Duodenal mucosa (tissue), 2 donors: ENCODE measurements at regions not wholly inside any gene's neighbourhood (a gene's known extent, or its start where the extent isn't known, plus 50 kb on each side); places are given as distances from the start of the nearest gene placed in this dataset.
"Not testable (repeated sequence)": the region's sequence is repeated elsewhere in the genome, so short reads cannot be mapped to it uniquely, and the experiment has no call there.

Experiments
- H3K27ac ChIP-seq: one replicate; pipeline ENCODE4 v1.7.0; 2013; ENCODE audit warnings: low read depth, low read length
- H3K27me3 ChIP-seq, 2 donors: one replicate each; pipeline ENCODE4 v1.7.0; 2013; ENCODE audit warnings: low read length in 2 of 2, control low read depth in 1 of 2; ENCODE audit not compliant: insufficient read depth in 2 of 2, control insufficient read depth in 1 of 2
- H3K36me3 ChIP-seq, 2 donors: one replicate each; pipeline ENCODE4 v1.7.0; 2013; ENCODE audit warnings: low read length in 2 of 2, control low read depth in 1 of 2; ENCODE audit not compliant: insufficient read depth in 2 of 2, control insufficient read depth in 1 of 2
- H3K4me1 ChIP-seq, 2 donors: one replicate each; pipeline ENCODE4 v1.7.0; 2013; ENCODE audit warnings: low read length in 2 of 2, control low read depth in 1 of 2; ENCODE audit not compliant: insufficient read depth in 2 of 2, control insufficient read depth in 1 of 2
- H3K4me3 ChIP-seq, 2 donors: one replicate each; pipeline ENCODE4 v1.7.0; 2013; ENCODE audit warnings: low read length in 2 of 2, low read depth in 1 of 2
- H3K9ac ChIP-seq, 2 donors: one replicate each; pipeline ENCODE4 v1.7.0; 2013; ENCODE audit warnings: low read length in 2 of 2, low read depth in 1 of 2
- H3K9me3 ChIP-seq, 2 donors: one replicate each; pipeline ENCODE4 v1.7.0; 2013; ENCODE audit warnings: low read length in 2 of 2, control low read depth in 1 of 2; ENCODE audit not compliant: control insufficient read depth in 1 of 2

DNA sequence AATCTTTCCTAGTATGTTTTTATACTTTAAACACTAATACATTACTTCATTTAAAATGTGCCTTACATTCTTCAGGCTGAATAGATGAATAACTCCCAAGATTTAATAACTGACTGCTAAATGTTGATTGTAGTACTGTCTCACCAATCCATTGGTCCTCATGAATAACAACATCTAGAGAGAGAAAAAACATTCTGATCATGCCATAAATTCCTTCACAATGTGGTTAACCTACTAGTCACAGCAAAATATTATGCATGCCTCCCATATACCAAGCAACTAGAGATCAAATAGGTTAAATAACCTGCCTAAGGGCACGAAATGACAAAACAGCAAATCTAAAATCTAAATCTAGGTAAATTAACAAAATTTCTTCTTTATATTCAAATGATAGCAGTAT is 66.2 kb downstream of the SYT15 start:
- H3K9ac ChIP-seq, H3K4me1 ChIP-seq, H3K27me3 ChIP-seq, H3K27ac ChIP-seq, H3K4me3 ChIP-seq, H3K36me3 ChIP-seq, H3K9me3 ChIP-seq: not testable (repeated sequence)

DNA sequence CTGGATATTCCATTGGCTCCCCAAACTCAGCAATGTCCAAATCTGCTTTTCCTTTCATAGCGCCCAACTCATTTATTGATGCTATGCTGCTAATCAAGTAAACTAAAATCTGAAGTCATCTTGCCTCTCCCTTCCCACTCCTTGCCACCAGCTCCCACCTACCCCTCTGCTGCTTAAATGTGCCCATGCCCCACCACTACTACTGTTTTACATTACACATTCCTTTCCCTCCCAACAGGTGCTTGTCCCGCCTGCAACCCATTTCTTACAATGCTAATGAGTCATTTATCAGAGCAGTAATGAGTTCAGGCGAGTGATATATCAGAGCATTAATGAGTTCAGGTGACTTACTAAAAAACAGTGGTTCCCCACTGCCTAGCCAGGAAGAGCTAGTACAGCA is 67.2 kb downstream of the SYT15 start:
- H3K4me1 ChIP-seq, H3K36me3 ChIP-seq, H3K4me3 ChIP-seq, H3K27me3 ChIP-seq, H3K9me3 ChIP-seq, H3K9ac ChIP-seq, H3K27ac ChIP-seq: not testable (repeated sequence)

DNA sequence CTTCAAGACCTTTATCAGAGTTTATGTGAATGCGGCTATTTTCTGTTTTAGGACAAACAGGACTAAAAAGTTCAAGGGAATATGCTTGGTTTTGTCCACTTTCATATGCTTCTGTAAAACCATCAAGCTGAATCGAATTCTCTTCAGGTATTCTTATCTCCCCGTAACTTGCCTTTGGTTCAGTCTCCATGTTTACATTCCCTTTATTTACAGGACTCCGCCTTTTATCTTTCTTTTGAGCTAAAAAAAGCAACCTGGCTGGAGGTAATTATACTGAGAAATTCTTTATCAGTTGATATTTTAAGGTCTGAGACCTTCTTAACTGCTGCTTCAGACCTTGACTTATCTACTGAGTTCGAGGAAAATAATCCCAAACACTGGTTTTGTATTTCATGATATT is 72.0 kb downstream of the SYT15 start:
- not testable (repeated sequence) for H3K9me3 ChIP-seq, H3K4me1 ChIP-seq, H3K9ac ChIP-seq, H3K27ac ChIP-seq, H3K4me3 ChIP-seq, H3K27me3 ChIP-seq, H3K36me3 ChIP-seq

DNA sequence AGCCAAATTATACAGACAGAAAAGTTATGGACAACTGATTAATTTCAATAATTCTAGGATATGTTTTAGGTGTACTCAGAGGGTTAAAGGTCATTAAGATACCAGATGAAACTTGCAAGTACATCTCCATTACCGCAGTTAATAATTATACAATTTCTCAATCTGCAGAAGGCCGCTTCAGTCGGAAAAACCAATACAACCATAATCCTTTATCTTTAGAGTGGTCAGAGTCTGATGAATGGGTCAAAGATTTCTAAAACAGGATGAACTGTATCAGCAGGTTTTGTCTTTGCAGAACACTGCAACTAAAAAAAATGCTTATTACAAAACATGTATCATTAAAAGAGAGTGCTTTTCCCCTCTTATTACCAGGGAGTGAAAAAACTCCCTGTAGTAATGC is 78.5 kb downstream of the SYT15 start:
- H3K9me3 ChIP-seq, H3K36me3 ChIP-seq, H3K4me3 ChIP-seq, H3K4me1 ChIP-seq, H3K27me3 ChIP-seq, H3K9ac ChIP-seq, H3K27ac ChIP-seq: not testable (repeated sequence)

DNA sequence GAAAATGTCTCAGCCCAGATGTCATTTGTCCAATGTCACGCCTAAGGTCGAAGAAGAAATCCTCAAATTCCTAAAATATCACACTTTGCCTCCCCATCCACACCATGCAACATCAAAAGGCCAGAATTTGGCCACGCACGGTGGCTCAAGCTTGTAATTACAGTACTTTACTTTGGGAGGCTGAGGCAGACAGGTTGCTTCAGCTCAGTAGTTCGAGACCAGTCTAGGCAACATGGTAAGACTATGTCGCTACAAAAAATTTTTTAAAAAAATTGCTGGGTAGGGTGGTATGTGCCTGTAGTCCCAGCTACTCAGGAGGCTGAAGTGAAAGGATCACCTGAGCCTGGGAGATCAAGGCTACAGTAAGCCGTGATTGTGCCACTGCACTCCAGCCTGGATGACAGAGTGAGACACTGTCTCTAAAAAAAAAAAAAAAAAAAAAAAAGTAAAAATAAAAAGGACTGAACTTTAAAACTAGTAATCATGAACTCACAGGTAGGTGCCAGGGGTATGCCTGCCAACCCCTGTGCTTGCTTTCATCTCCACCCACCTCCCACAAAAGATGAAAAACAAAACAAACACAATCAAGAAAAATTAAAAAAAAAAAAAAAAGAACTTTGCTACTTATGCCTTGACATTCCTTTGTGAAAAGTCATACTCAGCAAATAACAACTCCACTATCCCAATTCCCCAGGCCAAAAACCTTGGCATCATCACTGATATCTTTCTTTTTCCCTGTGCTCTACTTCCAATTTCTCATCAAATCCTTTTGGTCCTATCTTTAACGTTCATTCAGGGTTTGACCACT is 81.3 kb downstream of the SYT15 start:
- not testable (repeated sequence) for H3K27ac ChIP-seq, H3K9ac ChIP-seq, H3K27me3 ChIP-seq, H3K36me3 ChIP-seq, H3K4me1 ChIP-seq, H3K4me3 ChIP-seq, H3K9me3 ChIP-seq

DNA sequence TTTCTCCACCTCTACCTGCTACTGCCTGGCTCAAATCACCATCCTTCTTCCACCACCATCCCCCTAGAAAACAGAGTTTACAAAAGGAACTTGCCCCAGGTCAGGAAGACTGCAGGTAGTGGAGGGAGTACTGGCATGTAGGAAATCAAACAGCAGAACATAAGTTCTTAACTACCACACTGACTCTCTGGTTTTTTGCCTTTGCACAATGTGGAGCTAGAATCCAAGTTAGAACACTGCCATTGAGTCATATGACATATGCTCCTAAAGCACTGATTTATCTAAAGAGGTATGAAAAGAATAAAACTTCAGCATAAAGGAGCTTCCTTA is 81.9 kb downstream of the SYT15 start:
- H3K9me3 ChIP-seq, H3K27me3 ChIP-seq, H3K27ac ChIP-seq, H3K36me3 ChIP-seq, H3K4me3 ChIP-seq, H3K4me1 ChIP-seq, H3K9ac ChIP-seq: not testable (repeated sequence)

DNA sequence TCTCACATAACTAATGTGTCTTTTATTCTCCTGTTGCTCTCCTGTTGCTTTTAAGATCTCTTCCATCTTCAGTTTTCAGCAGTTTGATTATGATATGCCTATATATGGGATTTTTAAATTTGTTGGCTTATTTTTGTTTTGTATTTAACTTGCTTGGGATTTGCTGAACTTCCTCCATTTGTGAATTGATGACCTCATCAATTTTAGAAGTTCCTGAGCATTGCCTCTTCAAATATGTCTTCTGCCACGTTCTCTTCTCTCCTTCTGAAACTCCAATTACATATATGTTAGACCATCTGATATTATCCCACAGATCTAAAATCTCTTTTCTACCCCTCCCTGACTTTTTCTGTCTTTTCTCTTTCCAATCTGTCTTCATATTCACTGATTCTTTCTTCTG is 86.6 kb downstream of the SYT15 start:
- H3K36me3 ChIP-seq, H3K9ac ChIP-seq, H3K4me1 ChIP-seq, H3K27me3 ChIP-seq, H3K27ac ChIP-seq, H3K9me3 ChIP-seq, H3K4me3 ChIP-seq: not testable (repeated sequence)

DNA sequence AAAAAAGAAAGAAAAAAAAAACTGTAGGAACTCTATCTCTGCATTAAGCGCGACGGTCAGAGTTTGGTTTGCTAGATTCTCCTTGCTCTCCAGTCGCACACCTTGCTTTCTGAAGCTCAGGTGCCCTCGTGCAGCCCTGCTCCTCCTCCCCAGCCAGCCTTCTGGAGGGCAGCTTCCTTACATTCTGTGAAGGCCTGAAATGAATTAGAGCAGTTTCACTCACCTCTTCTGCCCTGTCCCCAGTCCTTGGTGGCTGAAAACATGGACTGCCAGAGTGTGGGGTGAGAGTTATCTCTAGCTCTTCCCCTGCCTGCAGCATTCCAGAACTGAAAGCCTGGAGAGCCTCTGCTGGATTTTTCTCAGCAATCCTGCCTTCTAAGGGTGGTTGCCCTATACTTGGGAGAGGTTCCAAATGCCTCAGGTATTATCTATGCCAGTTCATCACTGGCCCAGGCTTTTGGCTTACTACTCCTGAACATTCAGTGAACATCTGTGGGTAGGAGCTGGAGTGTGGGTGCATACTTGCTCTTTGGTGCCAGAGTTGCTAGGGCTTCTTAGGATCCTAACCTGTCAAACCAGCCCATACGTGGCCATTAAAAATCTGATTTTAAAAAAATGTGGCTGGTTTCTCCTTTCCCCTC is 89.5 kb downstream of the SYT15 start:
- H3K4me1 ChIP-seq, H3K27me3 ChIP-seq, H3K36me3 ChIP-seq: not testable (repeated sequence)

DNA sequence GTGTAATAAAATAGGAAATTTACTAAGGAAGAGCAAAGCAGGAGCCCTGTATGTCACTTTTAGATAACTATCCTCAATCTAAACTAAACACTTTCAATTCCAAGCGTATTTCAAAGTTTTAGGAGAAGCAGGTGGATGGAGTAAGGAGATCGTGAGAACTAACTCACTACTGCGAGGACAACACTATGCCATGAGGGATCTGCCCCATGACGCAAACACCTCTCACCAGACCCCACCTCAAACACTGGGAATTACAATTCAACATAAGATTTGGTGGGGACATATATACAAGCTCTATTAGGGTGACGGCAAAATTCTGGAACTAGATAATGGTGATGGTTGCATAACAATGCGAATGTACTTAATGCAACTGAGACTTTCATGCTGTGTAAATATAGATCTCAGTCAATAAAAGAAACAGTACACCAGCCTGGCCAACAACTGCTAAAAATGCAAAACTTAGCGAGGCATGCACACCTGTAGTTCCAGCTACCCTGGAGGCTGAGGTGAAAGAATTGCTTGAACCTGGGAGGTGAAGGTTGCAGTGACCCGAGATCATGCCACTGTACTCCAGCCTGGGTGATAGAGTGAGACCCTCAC is 99.0 kb downstream of the SYT15 start:
- not testable (repeated sequence) for H3K36me3 ChIP-seq, H3K9ac ChIP-seq, H3K27ac ChIP-seq, H3K4me1 ChIP-seq, H3K9me3 ChIP-seq, H3K4me3 ChIP-seq, H3K27me3 ChIP-seq

More for the DNA sequence above, 89.5 kb downstream of the SYT15 start:
- not testable (repeated sequence) for H3K27ac ChIP-seq, H3K9ac ChIP-seq, H3K4me3 ChIP-seq, H3K9me3 ChIP-seq

DNA sequence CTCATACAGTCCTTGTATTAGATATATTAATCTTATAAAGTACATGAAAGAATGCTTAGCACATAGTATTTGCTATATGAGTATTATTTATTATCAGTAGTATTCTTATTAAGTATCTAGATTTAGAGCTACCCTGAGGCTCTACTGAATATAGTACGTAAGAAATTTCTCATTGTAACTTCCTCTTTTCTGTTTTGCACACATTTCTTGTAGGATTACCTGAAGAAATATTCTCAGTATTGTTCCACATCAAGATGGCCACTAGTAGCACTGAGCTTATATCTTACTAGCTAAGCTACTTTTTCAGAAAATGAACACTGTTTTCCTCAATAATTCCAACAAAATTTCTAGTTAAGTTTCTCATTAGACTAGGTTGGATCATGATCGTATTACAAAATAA is 112.5 kb downstream of the SYT15 start:
- H3K36me3 ChIP-seq, H3K4me1 ChIP-seq, H3K4me3 ChIP-seq, H3K27me3 ChIP-seq, H3K27ac ChIP-seq, H3K9me3 ChIP-seq, H3K9ac ChIP-seq: not testable (repeated sequence)
